Lower leg skin (tissue), 4 donors: ENCODE measurements at regions not wholly inside any gene's neighbourhood (a gene's known extent, or its start where the extent isn't known, plus 50 kb on each side); places are given as distances from the start of the nearest gene placed in this dataset.

Experiments used
- DNase-seq, 2 donors: peaks; one replicate each; pipeline ENCODE4 v3.0.0-alpha.2; 2019; ENCODE audit warnings: low spot score in 2 of 2
- H3K4me3 ChIP-seq: fragments of 200-600 bp; sonication (generic); 2 replicates; pipeline ENCODE4 v1.5.1; 2017; ENCODE audit warnings: mild to moderate bottlenecking, low read depth; ENCODE audit not compliant: poor library complexity, severe bottlenecking
- POLR2A ChIP-seq, 2 donors: fragments of 450-650 bp; IDR thresholded peaks; one replicate each; pipeline ENCODE4 v1.6.1; 2016 to 2017; ENCODE audit warnings: antibody characterized with exemption in 2 of 2, mild to moderate bottlenecking in 1 of 2, moderate library complexity in 1 of 2
- WGBS, 2 donors: methylation state at CpG; one replicate each; pipeline ENCODE4 v1.1.5; 2018; 5-methylcytosine and 5-hydroxymethylcytosine counted together
- intact Hi-C: fragments of 100-400 bp; cut with DNase I; formaldehyde crosslinking; loops from one replicate; pipeline ENCODE4 v1.15.0; 2023; ENCODE audit warnings: low total_unique reads
- TF ChIP-seq, protein P1 (sequence below), 3 donors: fragments of 450-650 bp; IDR thresholded peaks; one replicate each; pipeline ENCODE4 v1.5.1; 2016; ENCODE audit warnings: antibody characterized with exemption in 3 of 3, mild to moderate bottlenecking in 3 of 3, moderate library complexity in 2 of 3

DNA sequence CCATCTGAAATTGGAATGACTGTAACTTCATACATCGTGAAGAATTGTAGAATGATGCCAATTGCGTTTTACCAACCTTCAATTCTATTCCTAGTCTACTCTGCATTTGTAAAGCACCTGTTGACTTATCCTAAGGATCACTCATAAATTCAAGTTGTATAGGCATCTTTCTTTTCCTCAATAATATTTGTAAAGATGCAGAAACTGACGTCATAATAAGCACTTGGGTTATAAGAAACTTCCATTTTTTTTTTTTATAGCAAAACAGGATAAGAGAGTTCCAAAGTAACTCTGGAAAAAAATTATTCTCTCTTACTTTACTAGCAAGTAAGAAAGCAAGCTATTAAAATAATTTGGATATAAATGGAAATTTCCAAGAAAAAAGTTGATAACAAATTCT, 1377.4 kb upstream of the ACVR2A start:
- 72 to 79% methylated on average over 3 of the region's 3 CpGs for WGBS, 2 donors
- no peak for DNase-seq
- H3K4me3 ChIP-seq, result no peak overlapping the region
- TF ChIP-seq, protein P1, sequence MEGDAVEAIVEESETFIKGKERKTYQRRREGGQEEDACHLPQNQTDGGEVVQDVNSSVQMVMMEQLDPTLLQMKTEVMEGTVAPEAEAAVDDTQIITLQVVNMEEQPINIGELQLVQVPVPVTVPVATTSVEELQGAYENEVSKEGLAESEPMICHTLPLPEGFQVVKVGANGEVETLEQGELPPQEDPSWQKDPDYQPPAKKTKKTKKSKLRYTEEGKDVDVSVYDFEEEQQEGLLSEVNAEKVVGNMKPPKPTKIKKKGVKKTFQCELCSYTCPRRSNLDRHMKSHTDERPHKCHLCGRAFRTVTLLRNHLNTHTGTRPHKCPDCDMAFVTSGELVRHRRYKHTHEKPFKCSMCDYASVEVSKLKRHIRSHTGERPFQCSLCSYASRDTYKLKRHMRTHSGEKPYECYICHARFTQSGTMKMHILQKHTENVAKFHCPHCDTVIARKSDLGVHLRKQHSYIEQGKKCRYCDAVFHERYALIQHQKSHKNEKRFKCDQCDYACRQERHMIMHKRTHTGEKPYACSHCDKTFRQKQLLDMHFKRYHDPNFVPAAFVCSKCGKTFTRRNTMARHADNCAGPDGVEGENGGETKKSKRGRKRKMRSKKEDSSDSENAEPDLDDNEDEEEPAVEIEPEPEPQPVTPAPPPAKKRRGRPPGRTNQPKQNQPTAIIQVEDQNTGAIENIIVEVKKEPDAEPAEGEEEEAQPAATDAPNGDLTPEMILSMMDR (IDR thresholded peaks at IDR 0.05), result no peak
- TF ChIP-seq POLR2A (IDR thresholded peaks at IDR 0.05), result no peak
- intact Hi-C loops, result no loop called here

DNA sequence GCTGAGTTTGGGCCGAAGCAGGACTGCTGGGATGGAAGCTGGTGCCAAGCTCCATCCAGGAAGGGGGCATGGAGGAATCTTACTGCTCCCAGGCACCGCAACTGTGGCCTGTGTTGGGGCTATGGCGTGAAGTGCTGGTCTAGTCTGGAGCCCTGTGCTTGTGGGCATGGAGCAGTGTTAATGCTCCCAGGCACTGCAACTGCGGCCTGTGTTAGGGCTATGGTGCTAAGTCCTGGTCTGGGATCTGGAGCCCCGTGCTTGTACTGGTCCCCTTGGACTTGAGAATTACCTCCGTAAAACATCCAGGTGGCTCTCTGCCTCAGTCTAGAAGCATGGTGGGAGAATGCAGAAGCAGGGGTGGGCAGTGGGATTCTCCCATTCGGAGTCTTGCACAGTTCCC, 1379.4 kb upstream of the ACVR2A start:
- TF ChIP-seq, protein P1 (IDR thresholded peaks at IDR 0.05), result no peak
- no peak for TF ChIP-seq POLR2A (IDR thresholded peaks at IDR 0.05)
- no peak overlapping the region for H3K4me3 ChIP-seq
- intact Hi-C loops, result no loop called here
- 93 to 94% methylated on average over 6 of the region's 7 CpGs for WGBS, 2 donors
- no peak for DNase-seq

DNA sequence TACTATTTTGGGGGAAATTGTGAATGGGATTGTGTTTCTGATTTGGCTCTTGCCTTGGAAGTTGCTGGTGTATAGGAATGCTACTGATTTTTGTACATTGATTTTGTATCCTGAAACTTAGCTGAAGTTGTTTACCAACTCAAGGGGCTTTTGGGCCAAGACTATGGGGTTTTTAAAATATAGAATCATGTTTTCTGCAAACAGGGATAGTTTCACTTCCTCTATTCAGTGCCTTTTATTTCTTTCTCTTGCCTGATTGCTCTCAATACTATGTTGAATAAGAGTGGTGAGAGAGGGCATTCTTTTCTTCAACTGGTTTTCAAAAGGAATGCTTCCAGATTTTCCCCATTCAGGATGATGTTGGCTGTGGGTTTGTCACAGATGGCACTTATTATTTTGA, 1383.8 kb upstream of the ACVR2A start:
- no peak for DNase-seq
- no peak overlapping the region for H3K4me3 ChIP-seq
- TF ChIP-seq, protein P1 (IDR thresholded peaks at IDR 0.05), result no peak
- no peak for TF ChIP-seq POLR2A (IDR thresholded peaks at IDR 0.05)
- intact Hi-C loops, result no loop called here

DNA sequence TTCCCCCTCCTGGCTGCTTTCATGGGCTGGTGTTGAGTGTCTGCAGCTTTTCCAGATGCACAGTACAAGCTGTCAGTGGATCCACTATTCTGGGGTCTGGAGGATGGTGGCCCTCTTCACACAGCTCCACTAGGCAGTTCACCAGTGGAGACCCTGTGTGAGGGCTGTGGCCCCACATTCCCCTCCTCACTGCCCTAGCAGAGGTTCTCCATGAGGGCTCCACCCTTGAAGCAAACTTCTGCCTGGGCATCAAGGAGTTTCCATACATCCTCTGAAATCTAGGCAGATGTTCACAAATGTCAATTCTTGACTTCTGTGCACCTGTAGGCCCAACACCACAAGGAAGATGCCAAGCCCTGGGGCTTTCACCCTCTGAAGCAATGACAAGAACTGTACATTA, 1386.2 kb upstream of the ACVR2A start:
- intact Hi-C loops, result loop anchor here (5.0 kb wide), 1 partner anchor 989 kb away; no protein-coding TSS in a partner anchor
- H3K4me3 ChIP-seq, result no peak overlapping the region
- TF ChIP-seq POLR2A (IDR thresholded peaks at IDR 0.05), result no peak
- TF ChIP-seq, protein P1 (IDR thresholded peaks at IDR 0.05), result no peak
- no peak for DNase-seq

DNA sequence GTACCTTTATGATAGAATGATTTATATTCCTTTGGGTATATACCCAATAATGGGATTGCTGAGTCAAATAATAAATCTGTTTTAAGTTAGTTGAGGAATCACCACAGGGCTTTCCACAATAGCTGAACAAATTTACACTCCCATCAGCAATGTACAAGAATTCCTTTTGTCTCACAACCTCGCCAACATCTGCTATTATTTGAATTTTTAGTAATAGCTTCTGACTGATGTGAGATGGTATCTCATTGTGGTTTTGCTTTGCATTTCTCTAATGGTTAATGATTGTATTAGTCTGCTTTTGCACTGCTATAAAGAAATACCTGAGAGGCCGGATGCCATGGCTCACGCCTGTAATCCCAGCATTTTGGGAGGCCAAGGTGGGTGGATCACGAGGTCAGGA, 1387.6 kb upstream of the ACVR2A start:
- WGBS, 2 donors, result 81 to 82% methylated on average over 4 of the region's 4 CpGs
- intact Hi-C loops, result loop anchor here (5.0 kb wide), 1 partner anchor 990 kb away; no protein-coding TSS in a partner anchor
- DNase-seq, result no peak
- no peak overlapping the region for H3K4me3 ChIP-seq
- TF ChIP-seq, protein P1 (IDR thresholded peaks at IDR 0.05), result no peak

DNA sequence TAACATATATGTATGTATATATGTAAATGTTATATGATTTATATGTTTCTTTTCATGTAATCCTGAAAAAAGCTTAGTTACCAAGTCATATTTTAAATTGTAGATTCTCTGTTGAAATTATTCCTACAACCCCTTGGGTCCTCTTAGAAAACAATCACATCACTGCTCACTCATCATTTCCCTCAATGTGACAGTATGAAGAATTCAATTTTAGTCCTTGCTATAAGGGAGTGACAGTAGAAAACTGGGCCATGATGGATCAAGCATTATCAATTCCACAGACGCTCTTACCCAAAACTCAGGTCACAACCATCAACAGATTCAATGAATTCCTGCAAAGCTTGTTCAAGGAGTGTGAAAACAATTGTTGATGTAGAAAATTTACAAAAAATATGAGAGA, 1389.5 kb upstream of the ACVR2A start:
- no peak for DNase-seq
- WGBS, 2 donors, result 97% methylated on average over 1 of the region's 1 CpG
- TF ChIP-seq POLR2A (IDR thresholded peaks at IDR 0.05), result no peak
- TF ChIP-seq, protein P1 (IDR thresholded peaks at IDR 0.05), result no peak
- no peak overlapping the region for H3K4me3 ChIP-seq
- intact Hi-C loops, result loop anchor here (5.0 kb wide), 1 partner anchor 992 kb away; no protein-coding TSS in a partner anchor
